ENCODE measurements at regions not wholly inside any gene's neighbourhood (a gene's known extent, or its start where the extent isn't known, plus 50 kb on each side); places are given as distances from the start of the nearest gene placed in this dataset.

GRCh38 chr20:3325864-3326263 is 81.6 kb downstream of the DNAAF9 start:
- TF ChIP-seq SUPT5H (IDR thresholded peaks at IDR 0.05), result no peak
- TF ChIP-seq ZNF133 (CRISPR knock-in tag; IDR thresholded peaks at IDR 0.05), result no peak
- no peak for TF ChIP-seq MXD1 (CRISPR knock-in tag; IDR thresholded peaks at IDR 0.05; ENCODE audit: borderline replicate concordance, poor library complexity, severe bottlenecking)
- no peak for TF ChIP-seq TCF7L2 (IDR thresholded peaks at IDR 0.05; ENCODE audit: low read depth, low read length)
- no peak for TF ChIP-seq NR2C2 (CRISPR knock-in tag; IDR thresholded peaks at IDR 0.05)
- TF ChIP-seq NR2C2 (tag; IDR thresholded peaks at IDR 0.05), result no peak
